ENCODE measurements at regions not wholly inside any gene's neighbourhood (a gene's known extent, or its start where the extent isn't known, plus 50 kb on each side); places are given as distances from the start of the nearest gene placed in this dataset.
A peak's percentile ranks its signal among the peaks of the same experiment; 100 is the strongest.

- Histone ChIP-seq H3K27me3 (no peaks in the 10 kb centered on the region), H3K27ac (no peak overlapping the region), H3K4me2 (no peak overlapping the region), H3K4me3 (no peak overlapping the region), H3K4me1 (no peaks in the 10 kb centered on the region), H3K9ac (no peak overlapping the region), H4K20me1 (no peaks in the 10 kb centered on the region), H3K9me3 (replicated peaks in 1 of 11) (peaks cover 0 to 9% (median 0%) of the 10 kb centered on the region in 11 experiments; a peak in 3 of 22 replicates), H3K36me3 (no peaks in the 10 kb centered on the region)
- no peak for TF ChIP-seq Cebpa-rat (IDR thresholded peaks at IDR 0.05)
Measured at GRCh38 chr4:186954956-186955355, 231.3 kb upstream of the FAT1 start.

- Histone ChIP-seq H3K27ac (no peak overlapping the region), H3K4me1 (no peaks in the 10 kb centered on the region), H3K9me3 (replicated peaks in 1 of 11) (peaks cover 0 to 9% (median 0%) of the 10 kb centered on the region in 11 experiments; a peak in 2 of 22 replicates), H3K4me3 (no peak overlapping the region), H4K20me1 (no peaks in the 10 kb centered on the region), H3K36me3 (no peaks in the 10 kb centered on the region), H3K4me2 (no peak overlapping the region), H3K27me3 (no peaks in the 10 kb centered on the region), H3K9ac (no peak overlapping the region)
- TF ChIP-seq Cebpa-rat (IDR thresholded peaks at IDR 0.05): no peak
Measured at GRCh38 chr4:186957952-186958555, 234.4 kb upstream of the FAT1 start.

- Histone ChIP-seq H3K27me3 (no peaks in the 10 kb centered on the region), H3K9ac (no peak overlapping the region), H3K4me1 (no peaks in the 10 kb centered on the region), H3K27ac (no peak overlapping the region), H3K9me3 (replicated peaks in 1 of 11) (peaks cover 0 to 9% (median 0%) of the 10 kb centered on the region in 11 experiments; a peak in 2 of 22 replicates), H4K20me1 (no peaks in the 10 kb centered on the region), H3K4me2 (no peak overlapping the region), H3K4me3 (no peak overlapping the region), H3K36me3 (no peaks in the 10 kb centered on the region)
- TF ChIP-seq Cebpa-rat (IDR thresholded peaks at IDR 0.05): no peak
Measured at GRCh38 chr4:186958726-186959350, 235.2 kb upstream of the FAT1 start.

- Histone ChIP-seq H3K9ac (no peak overlapping the region), H3K9me3 (replicated peaks in 1 of 11) (no peaks in the 10 kb centered on the region; a peak in 1 of 22 replicates), H3K27me3 (no peaks in the 10 kb centered on the region), H4K20me1 (no peaks in the 10 kb centered on the region), H3K27ac (no peak overlapping the region), H3K4me1 (peaks cover 0 to 20% (median 5%) of the 10 kb centered on the region in 10 experiments; a peak in 9 of 20 replicates), H3K36me3 (no peaks in the 10 kb centered on the region), H3K4me2 (no peak overlapping the region), H3K4me3 (no peak overlapping the region)
- no peak for TF ChIP-seq Cebpa-rat (IDR thresholded peaks at IDR 0.05)
Measured at GRCh38 chr4:186979961-186980745, 256.5 kb upstream of the FAT1 start.

- no peak for TF ChIP-seq Cebpa-rat (IDR thresholded peaks at IDR 0.05)
- Histone ChIP-seq H3K27me3 (no peaks in the 10 kb centered on the region), H3K36me3 (no peaks in the 10 kb centered on the region), H3K4me1 (peaks cover 0 to 20% (median 5%) of the 10 kb centered on the region in 10 experiments; a peak in 9 of 20 replicates), H3K9me3 (replicated peaks in 1 of 11) (peaks cover 0 to 2% (median 1%) of the 10 kb centered on the region in 11 experiments; a peak in 9 of 22 replicates), H3K27ac (no peak overlapping the region), H3K4me3 (no peak overlapping the region), H3K9ac (no peak overlapping the region), H4K20me1 (no peaks in the 10 kb centered on the region), H3K4me2 (no peak overlapping the region)
Measured at GRCh38 chr4:186981161-186981560, 257.5 kb upstream of the FAT1 start.

- Histone ChIP-seq H3K27me3 (no peaks in the 10 kb centered on the region), H3K36me3 (no peaks in the 10 kb centered on the region), H4K20me1 (no peaks in the 10 kb centered on the region), H3K9ac (no peak overlapping the region), H3K27ac (no peak overlapping the region), H3K4me2 (no peak overlapping the region), H3K4me1 (peaks cover 0 to 20% (median 5%) of the 10 kb centered on the region in 10 experiments; a peak in 9 of 20 replicates), H3K4me3 (no peak overlapping the region), H3K9me3 (replicated peaks in 1 of 11) (peaks cover 4 to 12% (median 10%) of the 10 kb centered on the region in 11 experiments; a peak in 16 of 22 replicates)
- TF ChIP-seq Cebpa-rat (IDR thresholded peaks at IDR 0.05): no peak
Measured at GRCh38 chr4:186982160-186982559, 258.5 kb upstream of the FAT1 start.

GRCh38 chr4:186984105-186984644, 260.5 kb upstream of the FAT1 start:
- Histone ChIP-seq H4K20me1 (no peaks in the 10 kb centered on the region), H3K4me2 (no peak overlapping the region), H3K4me3 (no peak overlapping the region), H3K4me1 (peaks cover 0 to 11% (median 0%) of the 10 kb centered on the region in 10 experiments; a peak in 2 of 20 replicates), H3K9ac (no peak overlapping the region), H3K27ac (no peak overlapping the region), H3K36me3 (no peaks in the 10 kb centered on the region), H3K9me3 (replicated peaks in 1 of 11) (peaks cover 12 to 29% (median 23%) of the 10 kb centered on the region in 11 experiments; a peak in 20 of 22 replicates), H3K27me3 (no peaks in the 10 kb centered on the region)
- TF ChIP-seq Cebpa-rat (IDR thresholded peaks at IDR 0.05): no peak

- Histone ChIP-seq H3K4me2 (peak overlapping the region in 4 of 11 experiments; percentile 0 to 32 (median 18); a peak in 4 of 22 replicates), H3K36me3 (no peaks in the 10 kb centered on the region), H3K4me3 (no peak overlapping the region), H3K9me3 (replicated peaks in 1 of 11) (peaks cover 0 to 4% (median 0%) of the 10 kb centered on the region in 11 experiments; a peak in 2 of 22 replicates), H4K20me1 (no peaks in the 10 kb centered on the region), H3K27me3 (no peaks in the 10 kb centered on the region), H3K27ac (no peak overlapping the region), H3K9ac (no peak overlapping the region), H3K4me1 (peaks cover 0 to 11% (median 0%) of the 10 kb centered on the region in 10 experiments; a peak in 5 of 20 replicates)
- no peak for TF ChIP-seq Cebpa-rat (IDR thresholded peaks at IDR 0.05)
Measured at GRCh38 chr4:186999686-187000085, 276.0 kb upstream of the FAT1 start.

- Histone ChIP-seq H3K27me3 (no peaks in the 10 kb centered on the region), H3K27ac (no peak overlapping the region), H3K9ac (no peak overlapping the region), H3K4me3 (no peak overlapping the region), H4K20me1 (no peaks in the 10 kb centered on the region), H3K36me3 (no peaks in the 10 kb centered on the region), H3K4me2 (no peak overlapping the region), H3K9me3 (replicated peaks in 1 of 11) (peaks cover 0 to 4% (median 0%) of the 10 kb centered on the region in 11 experiments; a peak in 2 of 22 replicates), H3K4me1 (peaks cover 0 to 11% (median 0%) of the 10 kb centered on the region in 10 experiments; a peak in 5 of 20 replicates)
- no peak for TF ChIP-seq Cebpa-rat (IDR thresholded peaks at IDR 0.05)
Measured at GRCh38 chr4:187000281-187000680, 276.6 kb upstream of the FAT1 start.

Data from BLaER1 treated with 17β-estradiol and CSF1 and Interleukin-3, amounts not matched to agents 10 nM and 100 nM (cell line).